ENCODE measurements at regions not wholly inside any gene's neighbourhood (a gene's known extent, or its start where the extent isn't known, plus 50 kb on each side); places are given as distances from the start of the nearest gene placed in this dataset.

GRCh38 chr18:46204143-46204542 lies 100.0 kb downstream of the HAUS1 start:
- no peak overlapping the region for H3K4me3 ChIP-seq (replicated peaks; ENCODE audit: low read depth, low read length)
- TF ChIP-seq CTCF (IDR thresholded peaks at IDR 0.05; ENCODE audit: low read depth, low read length, missing control alignments), result no peak
- no peak for DNase-seq (ENCODE audit: extremely low read depth, low read depth)

GRCh38 chr18:46207985-46208384 lies 103.8 kb downstream of the HAUS1 start:
- no peak for TF ChIP-seq CTCF (IDR thresholded peaks at IDR 0.05; ENCODE audit: low read depth, low read length, missing control alignments)
- no peak for DNase-seq (ENCODE audit: extremely low read depth, low read depth)
- H3K4me3 ChIP-seq (replicated peaks; ENCODE audit: low read depth, low read length), result no peak overlapping the region

GRCh38 chr18:46209161-46209560 lies 105.0 kb downstream of the HAUS1 start:
- no peak for TF ChIP-seq CTCF (IDR thresholded peaks at IDR 0.05; ENCODE audit: low read depth, low read length, missing control alignments)
- no peak overlapping the region for H3K4me3 ChIP-seq (replicated peaks; ENCODE audit: low read depth, low read length)
- no peak for DNase-seq (ENCODE audit: extremely low read depth, low read depth)

- H3K4me3 ChIP-seq (replicated peaks; ENCODE audit: low read depth, low read length), result no peak overlapping the region
- no peak for DNase-seq (ENCODE audit: extremely low read depth, low read depth)
- no peak for TF ChIP-seq CTCF (IDR thresholded peaks at IDR 0.05; ENCODE audit: low read depth, low read length, missing control alignments)
Measured at GRCh38 chr18:46211816-46212215, 107.6 kb downstream of the HAUS1 start.

GRCh38 chr18:46212398-46212797 lies 108.2 kb downstream of the HAUS1 start:
- no peak for DNase-seq (ENCODE audit: extremely low read depth, low read depth)
- no peak overlapping the region for H3K4me3 ChIP-seq (replicated peaks; ENCODE audit: low read depth, low read length)
- no peak for TF ChIP-seq CTCF (IDR thresholded peaks at IDR 0.05; ENCODE audit: low read depth, low read length, missing control alignments)

GRCh38 chr18:46213295-46213694 lies 109.1 kb downstream of the HAUS1 start:
- no peak for TF ChIP-seq CTCF (IDR thresholded peaks at IDR 0.05; ENCODE audit: low read depth, low read length, missing control alignments)
- no peak for DNase-seq (ENCODE audit: extremely low read depth, low read depth)

GRCh38 chr18:46214435-46214834 lies 110.2 kb downstream of the HAUS1 start:
- no peak for TF ChIP-seq CTCF (IDR thresholded peaks at IDR 0.05; ENCODE audit: low read depth, low read length, missing control alignments)

More at GRCh38 chr18:46213295-46213694, 109.1 kb downstream of the HAUS1 start:
- H3K4me3 ChIP-seq (replicated peaks; ENCODE audit: low read depth, low read length), result no peak overlapping the region

More at GRCh38 chr18:46214435-46214834, 110.2 kb downstream of the HAUS1 start:
- DNase-seq (ENCODE audit: extremely low read depth, low read depth), result no peak
- no peak overlapping the region for H3K4me3 ChIP-seq (replicated peaks; ENCODE audit: low read depth, low read length)
